ENCODE measurements at regions not wholly inside any gene's neighbourhood (a gene's known extent, or its start where the extent isn't known, plus 50 kb on each side); places are given as distances from the start of the nearest gene placed in this dataset.
A peak's percentile ranks its signal among the peaks of the same experiment; 100 is the strongest.
"Not testable (repeated sequence)": the region's sequence is repeated elsewhere in the genome, so short reads cannot be mapped to it uniquely, and the experiment has no call there.

DNA sequence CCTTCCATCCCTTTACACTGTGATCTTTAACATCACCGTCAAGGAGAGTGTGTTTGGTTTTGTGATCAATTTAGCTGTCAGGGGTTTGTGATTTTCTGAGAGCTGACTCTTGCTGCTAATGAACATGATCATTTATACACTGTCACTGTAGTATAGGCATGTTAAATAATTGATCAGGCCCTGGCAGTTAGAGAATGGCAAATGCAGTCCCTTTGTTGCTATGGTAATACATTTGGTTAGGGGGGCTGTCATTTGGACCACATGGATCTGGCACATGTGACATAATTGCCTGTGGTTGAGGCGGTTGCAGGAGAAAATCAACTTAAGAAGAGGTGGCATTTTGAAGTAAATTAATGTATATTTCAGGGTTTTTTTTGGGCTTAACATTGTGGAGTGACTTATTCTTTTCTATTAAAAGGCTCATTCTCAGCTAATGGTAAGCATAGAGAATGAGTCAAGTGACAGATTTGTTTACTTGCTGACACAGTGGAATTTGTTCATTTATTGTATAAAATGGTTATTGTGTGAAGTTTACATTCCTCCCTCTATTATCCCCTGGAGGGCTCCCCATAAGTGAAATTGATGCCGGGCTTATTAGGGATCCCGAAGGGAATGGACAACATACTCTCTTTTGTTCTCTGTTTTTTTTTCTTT is 114.0 kb downstream of the FHIP1A start:
- DNase-seq (ENCODE audit: low spot score) = no peak

- DNase-seq (ENCODE audit: low spot score) = no peak
Measured at GRCh38 chr4:151524610-151525009, 115.6 kb downstream of the FHIP1A start.

DNA sequence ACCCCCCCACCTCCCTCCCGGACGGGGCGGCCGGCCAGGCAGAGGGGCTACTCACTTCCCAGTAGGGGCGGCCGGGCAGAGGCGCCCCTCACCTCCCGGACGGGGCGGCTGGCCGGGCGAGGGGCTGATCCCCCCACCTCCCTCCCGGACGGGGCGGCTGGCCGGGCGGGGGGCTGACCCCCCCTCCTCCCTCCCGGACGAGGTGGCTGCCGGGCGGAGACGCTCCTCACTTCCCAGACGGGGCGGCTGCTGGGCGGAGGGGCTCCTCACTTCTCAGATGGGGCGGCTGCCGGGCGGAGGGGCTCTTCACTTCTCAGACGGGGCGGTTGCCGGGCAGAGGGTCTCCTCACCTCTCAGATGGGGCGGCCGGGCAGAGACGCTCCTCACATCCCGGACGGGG is 117.5 kb downstream of the FHIP1A start:
- DNase-seq (ENCODE audit: low spot score) = not testable (repeated sequence)

GRCh38 chr4:151527699-151528098 is 118.7 kb downstream of the FHIP1A start:
- DNase-seq (ENCODE audit: low spot score) = no peak

DNA sequence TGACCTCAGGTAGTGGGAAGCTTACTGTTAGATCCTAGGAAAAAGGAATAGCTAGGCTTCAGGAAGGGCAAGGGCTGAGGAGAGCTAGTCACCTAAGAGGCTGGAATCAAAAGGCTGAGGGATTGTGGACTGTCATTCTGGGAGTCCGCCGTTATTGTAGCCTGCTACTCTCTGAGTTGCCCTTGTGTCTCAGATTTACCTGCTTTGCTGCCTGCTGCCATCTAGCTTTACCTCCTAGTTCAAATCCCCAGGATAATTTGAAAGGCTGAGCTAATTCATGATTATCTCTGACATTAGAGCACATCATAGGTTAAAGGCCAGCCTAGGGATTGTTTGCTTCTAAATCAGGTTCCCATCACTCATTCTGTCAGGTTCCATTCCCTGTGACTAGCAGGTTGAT is 120.2 kb downstream of the FHIP1A start:
- no peak for DNase-seq (ENCODE audit: low spot score)

DNA sequence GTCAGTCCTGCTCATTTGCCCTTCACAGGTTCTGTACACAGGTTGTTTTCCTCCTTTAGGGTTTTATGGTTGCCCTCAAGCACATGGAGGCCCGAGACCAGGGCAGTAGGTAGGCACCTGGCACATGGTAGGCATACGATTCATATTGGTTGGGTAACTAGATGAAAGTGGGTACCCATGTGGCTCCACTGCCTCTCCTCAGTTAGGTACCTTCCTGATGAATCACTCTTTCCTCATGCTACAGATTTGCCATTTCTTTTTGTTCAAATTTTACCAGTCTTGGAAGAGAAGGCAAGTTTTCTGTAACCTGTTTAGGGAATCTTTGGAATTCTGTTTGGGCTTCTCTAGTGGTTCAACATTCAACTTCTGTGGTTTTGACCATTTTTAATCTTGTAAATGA is 121.3 kb downstream of the FHIP1A start:
- DNase-seq (ENCODE audit: low spot score) = no peak

DNA sequence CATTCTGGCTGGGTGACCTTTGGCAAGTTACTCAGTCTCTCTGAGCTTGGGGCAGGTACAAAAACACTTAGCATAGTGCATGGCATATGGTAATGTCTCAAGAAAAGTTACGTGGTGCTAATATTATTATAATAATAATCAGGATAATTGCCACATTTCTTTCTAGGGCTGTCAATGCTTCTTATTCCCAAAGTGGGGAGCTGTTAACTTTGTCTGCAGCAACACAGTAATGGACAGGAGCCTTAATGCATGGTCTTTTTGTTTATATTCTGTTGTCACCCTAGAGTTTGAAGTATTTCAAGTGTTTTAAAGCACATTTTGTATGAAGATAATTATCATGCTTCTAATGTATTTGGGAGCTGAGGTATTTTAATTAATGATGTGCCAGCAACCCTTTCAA is 121.8 kb downstream of the FHIP1A start:
- no peak for DNase-seq (ENCODE audit: low spot score)

DNA sequence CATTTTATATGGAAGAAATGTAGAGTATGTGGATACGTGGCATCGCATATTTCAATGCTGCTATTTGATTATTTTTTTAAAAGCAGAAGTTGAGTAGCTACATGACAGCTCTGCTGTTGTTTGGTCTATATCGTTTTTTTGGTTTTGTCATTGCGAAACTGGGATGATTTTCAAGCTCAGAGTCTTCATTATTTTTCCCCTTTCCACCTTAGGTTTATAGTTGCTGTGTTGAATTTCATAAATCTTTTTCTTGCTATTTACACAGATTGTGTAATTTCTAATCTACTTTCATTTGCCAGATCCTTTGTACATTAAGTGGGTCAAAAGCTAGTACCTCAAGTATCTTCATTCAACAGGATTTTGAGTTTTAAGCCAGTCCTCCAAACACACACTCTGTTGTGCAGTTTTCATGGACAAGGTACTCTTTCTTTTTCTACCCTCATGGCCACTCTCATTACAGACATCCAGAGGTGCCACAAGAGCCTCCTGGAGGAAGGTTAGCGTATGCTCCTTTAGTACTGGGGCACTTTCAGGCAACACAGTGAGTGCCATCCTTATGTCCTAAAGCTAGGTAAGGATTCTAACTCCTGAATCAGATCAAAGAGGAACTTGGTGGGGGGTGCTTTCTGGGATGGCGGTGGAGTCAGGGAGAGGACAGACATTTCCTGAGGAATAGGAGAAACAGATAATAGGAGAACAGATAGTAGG is 123.2 kb downstream of the FHIP1A start:
- DNase-seq (ENCODE audit: low spot score) = no peak

DNA sequence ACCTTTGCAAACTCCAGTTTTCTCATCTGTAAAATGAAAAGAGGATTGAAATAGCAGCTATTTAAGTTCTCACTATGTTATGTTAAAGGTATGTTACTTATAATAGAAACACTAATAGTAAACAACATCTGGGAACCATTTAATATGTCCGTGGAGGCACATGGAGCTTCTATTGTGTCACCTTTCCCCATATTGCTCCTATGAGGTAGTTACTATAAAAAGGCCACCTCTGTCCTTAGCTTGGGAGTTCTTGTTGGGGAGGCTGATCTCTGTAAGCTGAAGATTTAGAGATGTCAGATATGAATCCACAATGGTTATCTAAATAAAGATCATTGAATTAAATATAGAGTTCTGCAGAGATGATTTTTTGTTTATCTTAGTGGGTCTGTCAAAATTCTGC is 125.2 kb downstream of the FHIP1A start:
- DNase-seq (ENCODE audit: low spot score) = no peak

DNA sequence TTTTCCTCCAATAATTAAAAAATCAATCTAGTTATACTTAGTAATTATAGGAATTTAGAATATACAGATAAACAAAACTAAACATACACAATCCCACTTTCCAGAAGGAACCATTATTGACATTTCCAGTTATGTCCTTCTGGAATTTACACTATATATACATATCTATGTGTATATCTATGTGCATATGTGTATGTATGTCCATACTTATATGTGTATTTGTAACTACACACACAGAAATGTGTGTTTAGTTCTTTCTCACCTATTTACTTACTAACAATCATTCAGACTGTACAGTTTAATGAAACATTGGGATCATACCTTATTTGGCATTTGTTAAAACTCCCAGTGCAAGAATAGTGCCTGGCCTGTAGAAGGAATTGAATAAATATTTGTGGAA is 126.4 kb downstream of the FHIP1A start:
- no peak for DNase-seq (ENCODE audit: low spot score)

DNA sequence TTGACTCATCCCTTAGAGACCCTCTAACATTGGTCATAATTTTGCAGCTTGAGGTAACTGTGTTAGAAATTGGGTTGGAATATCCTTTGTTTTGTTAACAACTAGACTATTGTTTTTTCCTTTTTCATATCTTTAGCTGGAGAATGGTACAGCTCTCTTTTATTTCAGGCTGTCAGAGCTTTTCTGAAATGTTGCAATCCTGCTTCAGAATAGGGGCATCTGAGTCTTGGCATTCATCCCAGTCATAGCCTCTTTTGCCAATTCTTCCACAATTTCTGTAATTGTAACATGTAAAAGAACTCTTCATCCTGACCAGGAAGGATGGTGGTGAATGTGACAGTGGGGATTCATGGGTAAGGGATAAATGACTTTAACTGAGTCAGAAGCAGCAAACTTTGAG is 128.7 kb downstream of the FHIP1A start:
- no peak for DNase-seq (ENCODE audit: low spot score)

DNA sequence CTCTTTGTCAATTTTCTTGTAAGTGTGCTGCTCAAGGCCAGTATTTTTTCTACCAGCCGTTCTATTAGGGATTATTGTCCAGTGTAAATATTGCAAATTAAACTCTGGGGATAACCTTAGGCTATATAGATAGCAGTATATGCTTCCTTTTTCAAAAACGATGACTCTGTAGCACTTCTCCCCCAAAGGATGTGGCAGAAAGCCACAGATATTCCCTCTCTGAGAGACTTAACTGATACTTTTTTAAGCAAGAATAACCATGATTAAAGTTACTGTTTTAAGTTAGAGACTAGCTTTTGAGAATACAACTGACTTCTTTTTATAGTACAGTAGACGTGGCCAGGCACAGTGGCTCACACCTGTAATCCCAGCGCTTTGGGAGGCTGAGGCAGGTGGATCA is 130.0 kb downstream of the FHIP1A start:
- DNase-seq (ENCODE audit: low spot score) = no peak

GRCh38 chr4:151540728-151541388 is 131.9 kb downstream of the FHIP1A start:
- peak; percentile 52 for DNase-seq (ENCODE audit: low spot score)

- peak; percentile 31 for DNase-seq (ENCODE audit: low spot score)
Measured at GRCh38 chr4:151541389-151542071, 132.6 kb downstream of the FHIP1A start.

DNA sequence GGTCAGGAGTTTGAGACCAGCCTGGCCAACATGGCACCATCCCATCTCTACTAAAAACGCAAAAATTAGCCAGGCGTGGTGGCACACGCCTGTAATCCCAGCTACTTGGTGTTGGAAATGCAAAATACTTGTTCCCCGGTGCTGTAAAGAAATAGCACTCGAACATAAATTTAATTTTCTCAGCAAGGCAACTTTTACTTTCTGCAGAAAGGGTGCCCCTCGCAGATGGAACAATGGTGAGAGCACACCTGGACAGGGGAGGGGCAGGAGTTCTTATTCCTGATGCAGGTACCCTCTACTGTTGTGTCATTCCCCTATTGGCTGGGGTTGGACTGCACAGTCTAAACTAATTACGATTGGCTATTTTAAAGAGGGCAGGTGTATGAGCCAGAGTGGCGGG is 139.7 kb downstream of the FHIP1A start:
- no peak for DNase-seq (ENCODE audit: low spot score)

DNA sequence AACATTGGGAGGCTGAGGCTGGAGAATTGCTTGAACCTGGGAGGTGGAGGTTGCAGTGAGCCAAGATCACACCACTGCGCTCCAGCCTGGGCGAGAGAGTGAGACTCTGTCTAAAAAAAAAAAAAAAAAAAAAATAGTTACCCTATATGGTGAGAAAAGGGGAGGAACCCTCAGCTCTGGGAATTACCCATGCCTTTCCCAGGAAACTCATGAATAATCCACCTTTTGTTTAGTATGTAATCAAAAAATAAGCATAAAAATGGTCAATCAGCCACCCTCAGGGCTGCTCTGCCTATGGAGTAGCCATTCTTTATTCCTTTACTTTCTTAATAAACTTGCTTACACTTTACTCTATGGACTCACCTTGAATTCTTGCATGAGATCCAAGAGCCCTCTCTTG is 140.4 kb downstream of the FHIP1A start:
- DNase-seq (ENCODE audit: low spot score) = not testable (repeated sequence)

DNA sequence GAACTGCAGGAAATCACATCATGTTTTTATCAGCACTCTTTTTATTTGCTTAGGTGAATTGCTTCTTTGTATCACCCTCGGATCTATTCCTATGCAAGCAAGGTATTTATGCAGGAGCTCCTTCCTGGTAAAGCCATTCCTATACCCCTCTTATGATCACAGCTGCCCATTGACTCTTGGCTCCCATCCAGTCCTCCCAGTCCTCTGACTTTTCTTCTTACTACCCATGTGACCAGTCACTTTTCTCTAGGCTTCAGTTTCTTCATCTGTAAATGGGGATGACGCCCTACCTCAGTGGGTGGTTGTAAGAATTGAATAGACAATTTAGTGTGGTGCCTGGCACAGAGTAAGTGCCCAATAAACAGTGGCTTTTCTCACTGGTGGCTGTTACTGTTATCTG is 144.9 kb downstream of the FHIP1A start:
- DNase-seq (ENCODE audit: low spot score) = no peak

GRCh38 chr4:151555151-151555945 is 146.4 kb downstream of the FHIP1A start:
- no peak for DNase-seq (ENCODE audit: low spot score)

DNA sequence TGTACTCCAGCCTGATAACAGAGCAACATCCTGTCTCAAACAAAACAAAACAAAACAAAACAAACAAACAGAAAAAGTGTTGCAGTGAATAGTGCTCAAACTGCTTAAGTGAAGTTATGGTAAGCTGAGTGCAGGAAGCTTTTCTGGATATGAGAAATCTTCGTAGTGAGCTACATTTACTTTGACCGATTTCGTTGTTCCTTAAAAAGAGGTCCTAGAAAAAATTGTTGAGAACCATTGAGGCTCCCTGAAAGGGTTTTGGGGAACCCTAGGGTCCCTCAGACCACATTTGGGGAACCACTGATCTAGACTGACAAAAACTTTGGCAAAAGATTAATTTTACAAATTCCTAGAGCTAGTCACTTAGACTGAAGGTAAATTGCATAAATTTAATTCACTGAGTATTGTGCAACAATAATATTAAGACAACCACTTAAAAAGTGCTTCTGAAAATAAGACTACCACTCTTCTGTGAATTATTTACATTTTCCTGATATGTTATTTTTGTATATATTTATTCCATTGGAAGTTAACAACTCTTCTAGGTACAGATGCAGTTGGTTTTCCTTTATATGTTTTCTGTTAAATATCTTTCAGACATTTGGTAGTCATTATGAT is 149.6 kb downstream of the FHIP1A start:
- no peak for DNase-seq (ENCODE audit: low spot score)

- DNase-seq (ENCODE audit: low spot score) = no peak
Measured at GRCh38 chr4:151559595-151559994, 150.6 kb downstream of the FHIP1A start.

DNA sequence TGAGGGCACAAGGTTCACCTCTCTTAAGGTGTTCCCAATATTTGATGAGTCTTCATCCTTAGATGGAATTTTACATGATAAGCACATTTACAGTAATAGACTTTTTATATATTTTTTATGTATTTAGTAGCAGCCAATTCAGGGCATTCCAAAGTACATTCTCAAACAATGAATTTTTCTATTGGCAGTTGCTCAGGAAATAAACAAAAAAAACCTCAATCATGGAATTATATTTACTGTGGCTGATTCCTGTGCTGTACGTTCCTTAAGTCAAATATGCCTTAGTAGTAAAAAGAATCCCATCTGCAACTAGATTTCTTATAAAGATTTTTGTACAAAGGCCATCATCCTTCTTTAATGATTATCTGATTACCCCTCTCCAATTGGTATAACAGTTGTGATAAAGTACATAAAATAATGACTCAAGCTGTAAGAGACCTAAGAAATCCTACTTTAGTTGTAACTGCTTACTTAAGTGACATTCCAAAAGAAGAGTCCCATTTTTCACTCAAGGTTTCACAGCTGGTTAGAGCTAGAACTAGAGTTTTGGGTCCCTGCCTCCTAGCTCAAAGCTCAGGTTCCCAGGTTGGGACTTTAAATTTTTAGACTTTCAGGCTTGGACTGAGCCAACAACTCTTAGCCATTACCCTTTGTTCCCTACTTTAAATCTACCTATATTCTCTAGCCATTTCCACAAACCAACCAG is 152.7 kb downstream of the FHIP1A start:
- DNase-seq (ENCODE audit: low spot score) = peak; percentile 12
